K562 (cell line): ENCODE measurements at regions not wholly inside any gene's neighbourhood (a gene's known extent, or its start where the extent isn't known, plus 50 kb on each side); places are given as distances from the start of the nearest gene placed in this dataset.

Source experiments
- ATAC-seq: fragments of 200-7000 bp; cut with Tn5 transposase; 3 replicates; pipeline ENCODE4 v1.9.1; 2020; ENCODE audit warnings: moderate library complexity
- BruUV-seq: library from RNA; stranded (reverse); fragments of 400-500 nt; replicated peaks from 2 replicates; lab custom pipeline; 2021; lab: Mats Ljungman, UMichigan
- CTCF ChIA-PET: fragments of 300-600 bp; formaldehyde crosslinking; extraction: SDS; loops from one replicate; lab custom pipeline; 2021; ENCODE audit warnings: low intra/inter-chr PET ratio; lab: Yijun Ruan, JAX
- POLR2A ChIA-PET: fragments of 300-600, 350-650 bp; sonication (Branson Sonifier 250); formaldehyde crosslinking; extraction: SDS; loops from one replicate; lab custom pipeline; 2021; ENCODE audit warnings: antibody characterized with exemption, inconsistent platforms; lab: Yijun Ruan, JAX
- DNase-seq, 4 experiments: peaks; one replicate each; pipeline versions ENCODE4 v3.0.0 to v3.0.0-alpha.2; 2011 to 2018; ENCODE audit warnings: low spot score in 3 of 4, mixed read lengths in 3 of 4; ENCODE audit errors: extremely low read depth in 1 of 4
- FAIRE-seq: peaks from 2 replicates; lab custom pipeline; 2011; peaks lifted over from hg19 to GRCh38; lab: Jason Lieb, UNC
- H2AFZ ChIP-seq: 2 replicates; pipeline ENCODE4 v1.6.0; 2011; ENCODE audit warnings: low read depth, low read length, control low read depth, inconsistent platforms
- H3K27ac ChIP-seq: fragments of 200-600 bp; 3 replicates; pipeline ENCODE4 v1.8.0; 2011; ENCODE audit warnings: low read depth, mild to moderate bottlenecking, control low read depth, inconsistent platforms, low read length, moderate library complexity, mixed read lengths; ENCODE audit errors: extremely low read depth
- H3K27me3 ChIP-seq, 2 experiments: fragments of 300-600 bp in 1 of 2; 2 replicates in 1 of 2; 3 replicates in 1 of 2; pipeline versions ENCODE4 v1.6.0 to v1.8.0; 2011; ENCODE audit warnings: inconsistent platforms in 2 of 2, low read length in 2 of 2, mild to moderate bottlenecking in 1 of 2, mixed read lengths in 1 of 2, moderate library complexity in 1 of 2; ENCODE audit not compliant: control insufficient read depth in 2 of 2, insufficient read depth in 2 of 2
- H3K36me3 ChIP-seq: fragments of 300-600 bp; 3 replicates; pipeline ENCODE4 v1.8.0; 2011; ENCODE audit warnings: mild to moderate bottlenecking, low read length, inconsistent platforms; ENCODE audit not compliant: control insufficient read depth, insufficient read depth
- H3K4me1 ChIP-seq, 2 experiments: fragments of 200-600 bp in 1 of 2; replicated peaks in 1 of 2; 2 replicates in 1 of 2; 3 replicates in 1 of 2; pipeline versions ENCODE4 v1.5.1 to v1.8.0; 2011; ENCODE audit warnings: inconsistent platforms in 2 of 2, low read length in 2 of 2, mild to moderate bottlenecking in 1 of 2, mixed read lengths in 1 of 2, moderate library complexity in 1 of 2; ENCODE audit not compliant: control insufficient read depth in 2 of 2, insufficient read depth in 2 of 2
- H3K4me2 ChIP-seq: 2 replicates; pipeline ENCODE4 v1.6.1; 2011; ENCODE audit warnings: low read length, control low read depth, inconsistent platforms, mixed read lengths; ENCODE audit not compliant: insufficient read depth
- H3K4me3 ChIP-seq: fragments of 200-600 bp; sonication (generic), shearing (Covaris generic); 2 replicates; pipeline ENCODE4 v1.5.1; 2016; ENCODE audit warnings: control low read depth, inconsistent platforms
- H3K79me2 ChIP-seq: fragments of 200-600 bp; 3 replicates; pipeline ENCODE4 v1.8.0; 2011; ENCODE audit warnings: low read length, inconsistent platforms; ENCODE audit not compliant: control insufficient read depth, insufficient read depth
- H3K9ac ChIP-seq, 2 experiments: 2 replicates each; pipeline versions ENCODE4 v1.6.0 to v1.6.1; 2011; ENCODE audit warnings: low read depth in 2 of 2, low read length in 2 of 2, control low read depth in 1 of 2, inconsistent platforms in 1 of 2, mild to moderate bottlenecking in 1 of 2, mixed read lengths in 1 of 2; ENCODE audit not compliant: insufficient read depth in 1 of 2
- H3K9me1 ChIP-seq: one replicate; pipeline ENCODE4 v1.6.0; 2011; ENCODE audit warnings: inconsistent platforms, mild to moderate bottlenecking, low read length, moderate library complexity; ENCODE audit not compliant: control insufficient read depth, insufficient read depth
- H3K9me3 ChIP-seq: replicated peaks from 2 replicates; pipeline ENCODE4 v1.5.1; 2011; ENCODE audit warnings: low read depth, low read length, inconsistent platforms; ENCODE audit not compliant: control insufficient read depth, insufficient read depth
- H4K20me1 ChIP-seq: replicated peaks from 2 replicates; pipeline ENCODE4 v1.6.1; 2011; ENCODE audit warnings: low read length, inconsistent platforms, mixed read lengths; ENCODE audit not compliant: control insufficient read depth, insufficient read depth
- CBFB ChIP-seq: sonication (generic); formaldehyde crosslinking; IDR thresholded peaks from 2 replicates; pipeline ENCODE4 v1.4.0; 2020; ENCODE audit warnings: mild to moderate bottlenecking, missing genetic modification reagents
- CHD2 ChIP-seq: IDR thresholded peaks from 2 replicates; pipeline ENCODE4 v1.6.1; 2011; ENCODE audit warnings: low read depth, low read length
- E2F3 ChIP-seq: fragments of 250-450 bp; sonication (Bioruptor Pico); IDR thresholded peaks from 2 replicates; pipeline ENCODE4 v1.4.0; 2020; ENCODE audit warnings: mild to moderate bottlenecking
- HDAC1 ChIP-seq, 2 experiments: fragments of 450-650 bp; IDR thresholded peaks; 2 replicates each; pipeline ENCODE4 v1.6.1; 2016 to 2017; ENCODE audit warnings: inconsistent platforms in 1 of 2, mild to moderate bottlenecking in 1 of 2, moderate library complexity in 1 of 2
- JUNB ChIP-seq: fragments of 450-650 bp; formaldehyde crosslinking; conservative IDR thresholded peaks from 2 replicates; pipeline ENCODE4 v1.4.0; 2020; ENCODE audit warnings: mild to moderate bottlenecking
- PHF20 ChIP-seq: fragments of 450-650 bp; IDR thresholded peaks from 2 replicates; pipeline ENCODE4 v1.6.1; 2018; ENCODE audit not compliant: partially characterized antibody
- POLR2B ChIP-seq: fragments of 450-650 bp; IDR thresholded peaks from 2 replicates; pipeline ENCODE4 v1.6.1; 2018; ENCODE audit warnings: low read depth; ENCODE audit not compliant: partially characterized antibody
- RBM25 ChIP-seq: fragments of 200-400 bp; formaldehyde crosslinking; IDR thresholded peaks from 2 replicates; pipeline ENCODE4 v1.6.1; 2018; ENCODE audit warnings: low read length, low read depth, moderate library complexity; ENCODE audit not compliant: severe bottlenecking
- RUNX1 ChIP-seq: sonication (generic); IDR thresholded peaks from 2 replicates; pipeline ENCODE4 v1.6.1; 2016; ENCODE audit warnings: antibody characterized with exemption, low read depth
- THRAP3 ChIP-seq: fragments of 450-650 bp; IDR thresholded peaks from 2 replicates; pipeline ENCODE4 v1.6.1; 2016; ENCODE audit warnings: mild to moderate bottlenecking, inconsistent platforms, borderline replicate concordance
- ZNF140 ChIP-seq: fragments of 250-450 bp; sonication (Bioruptor Pico); IDR thresholded peaks from 2 replicates; pipeline ENCODE4 v1.8.0; 2021; ENCODE audit warnings: moderate library complexity, mild to moderate bottlenecking, inconsistent platforms
- ZNF699 ChIP-seq: fragments of 250-450 bp; sonication (Bioruptor Pico); IDR thresholded peaks from 2 replicates; pipeline ENCODE4 v1.8.0; 2021; ENCODE audit warnings: mild to moderate bottlenecking, moderate library complexity; ENCODE audit not compliant: insufficient replicate concordance
- WGBS: fragments of 100-300 bp; shearing (Covaris generic); methylation state at CpG from one replicate; pipeline ENCODE4 v1.1.6; 2016; ENCODE audit warnings: low coverage, mixed read lengths; ENCODE audit not compliant: insufficient coverage; ENCODE audit errors: missing lambda C conversion rate; 5-methylcytosine and 5-hydroxymethylcytosine counted together
- in situ Hi-C: fragments of 300-500 bp; cut with MboI; formaldehyde crosslinking; loops from 4 replicates; pipeline ENCODE4 v1.15.0; 2018; ENCODE audit warnings: inconsistent platforms, mixed read lengths
- intact Hi-C: fragments of 100-400 bp; cut with micrococcal nuclease; formaldehyde crosslinking; loops from 2 replicates; pipeline ENCODE4 v1.14.2; 2022
- TF ChIP-seq, protein P1 (sequence below), 2 experiments: IDR thresholded peaks in 1 of 2; conservative IDR thresholded peaks in 1 of 2; 2 replicates each; pipeline ENCODE4 v1.6.1; 2016; ENCODE audit warnings: low read depth in 2 of 2, mild to moderate bottlenecking in 1 of 2, missing compliant biosample characterization in 1 of 2, missing genetic modification characterization in 1 of 2, moderate library complexity in 1 of 2
- TF ChIP-seq, protein P2 (sequence below), 3 experiments: IDR thresholded peaks in 2 of 3; conservative IDR thresholded peaks in 1 of 3; 2 replicates each; pipeline ENCODE4 v1.5.1; 2011 to 2012; ENCODE audit warnings: low read length in 3 of 3, mild to moderate bottlenecking in 3 of 3, control low read depth in 2 of 3, improper control_type of control experiment in 1 of 3, inconsistent platforms in 1 of 3, low read depth in 1 of 3, mixed read lengths in 1 of 3, moderate library complexity in 1 of 3; ENCODE audit not compliant: insufficient read depth in 2 of 3
- TF ChIP-seq, protein P3 (sequence below): IDR thresholded peaks from 2 replicates; pipeline ENCODE4 v1.6.1; 2012; ENCODE audit warnings: low read depth, low read length, improper control_type of control experiment, borderline replicate concordance

DNA sequence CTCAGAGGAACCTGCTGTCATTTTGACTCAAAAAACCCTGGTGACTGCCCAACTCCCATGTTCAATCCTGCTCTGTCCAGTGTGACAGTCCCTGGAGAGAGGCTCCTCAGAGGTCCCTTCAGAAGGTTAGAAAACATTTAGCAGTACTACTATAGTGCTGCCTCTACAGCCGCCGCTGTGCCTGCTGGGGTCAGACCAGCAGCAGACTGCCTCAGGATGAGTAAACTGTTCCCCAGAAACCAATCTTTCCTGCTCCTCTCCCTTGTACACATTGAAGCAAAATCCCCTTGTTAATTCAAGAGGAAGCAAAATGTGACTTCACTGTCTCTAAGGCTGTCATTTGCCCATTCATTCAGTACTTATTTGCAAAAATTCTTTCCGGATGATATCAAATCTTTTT, 94.8 kb upstream of the SMARCA2 start:
- CTCF ChIA-PET = no interaction called here
- Histone ChIP-seq H3K27ac (no peak overlapping the region), H2AFZ (no peak overlapping the region), H3K9me1 (no peaks in the 10 kb centered on the region), H3K4me1 (no peaks in the 10 kb centered on the region), H3K9me3 (no peaks in the 10 kb centered on the region), H3K4me3 (no peak overlapping the region), H3K79me2 (no peaks in the 10 kb centered on the region), H4K20me1 (no peaks in the 10 kb centered on the region), H3K36me3 (no peaks in the 10 kb centered on the region), H3K27me3 (peaks cover 0 to 10% of the 10 kb centered on the region in 2 experiments; a peak in 2 of 5 replicates), H3K9ac (no peak overlapping the region), H3K4me2 (no peak overlapping the region)
- POLR2A ChIA-PET = no interaction called here
- no peak for DNase-seq
- ATAC-seq = no peak
- no peak for TF ChIP-seq CBFB (CRISPR knock-in tag)
- TF ChIP-seq THRAP3 = no peak
- no peak for TF ChIP-seq RUNX1
- no peak for TF ChIP-seq ZNF140 (CRISPR knock-in tag)
- TF ChIP-seq, protein P1, sequence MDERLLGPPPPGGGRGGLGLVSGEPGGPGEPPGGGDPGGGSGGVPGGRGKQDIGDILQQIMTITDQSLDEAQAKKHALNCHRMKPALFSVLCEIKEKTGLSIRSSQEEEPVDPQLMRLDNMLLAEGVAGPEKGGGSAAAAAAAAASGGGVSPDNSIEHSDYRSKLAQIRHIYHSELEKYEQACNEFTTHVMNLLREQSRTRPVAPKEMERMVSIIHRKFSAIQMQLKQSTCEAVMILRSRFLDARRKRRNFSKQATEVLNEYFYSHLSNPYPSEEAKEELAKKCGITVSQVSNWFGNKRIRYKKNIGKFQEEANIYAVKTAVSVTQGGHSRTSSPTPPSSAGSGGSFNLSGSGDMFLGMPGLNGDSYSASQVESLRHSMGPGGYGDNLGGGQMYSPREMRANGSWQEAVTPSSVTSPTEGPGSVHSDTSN (CRISPR knock-in tag; IDR thresholded peaks at IDR 0.05; ENCODE audit: low read depth) = no peak
- TF ChIP-seq, protein P1 (tag; conservative IDR thresholded peaks at IDR 0.05; ENCODE audit: low read depth) = no peak
- TF ChIP-seq, protein P2, sequence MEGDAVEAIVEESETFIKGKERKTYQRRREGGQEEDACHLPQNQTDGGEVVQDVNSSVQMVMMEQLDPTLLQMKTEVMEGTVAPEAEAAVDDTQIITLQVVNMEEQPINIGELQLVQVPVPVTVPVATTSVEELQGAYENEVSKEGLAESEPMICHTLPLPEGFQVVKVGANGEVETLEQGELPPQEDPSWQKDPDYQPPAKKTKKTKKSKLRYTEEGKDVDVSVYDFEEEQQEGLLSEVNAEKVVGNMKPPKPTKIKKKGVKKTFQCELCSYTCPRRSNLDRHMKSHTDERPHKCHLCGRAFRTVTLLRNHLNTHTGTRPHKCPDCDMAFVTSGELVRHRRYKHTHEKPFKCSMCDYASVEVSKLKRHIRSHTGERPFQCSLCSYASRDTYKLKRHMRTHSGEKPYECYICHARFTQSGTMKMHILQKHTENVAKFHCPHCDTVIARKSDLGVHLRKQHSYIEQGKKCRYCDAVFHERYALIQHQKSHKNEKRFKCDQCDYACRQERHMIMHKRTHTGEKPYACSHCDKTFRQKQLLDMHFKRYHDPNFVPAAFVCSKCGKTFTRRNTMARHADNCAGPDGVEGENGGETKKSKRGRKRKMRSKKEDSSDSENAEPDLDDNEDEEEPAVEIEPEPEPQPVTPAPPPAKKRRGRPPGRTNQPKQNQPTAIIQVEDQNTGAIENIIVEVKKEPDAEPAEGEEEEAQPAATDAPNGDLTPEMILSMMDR (IDR thresholded peaks at IDR 0.05 in 2 of 3, conservative IDR thresholded peaks at IDR 0.05 in 1 of 3; ENCODE audit: insufficient read depth in 2 of 3, low read depth in 1 of 3, low read length in 3 of 3) = no peak
- no peak for TF ChIP-seq ZNF699 (CRISPR knock-in tag)
- TF ChIP-seq PHF20 = no peak
- no peak for TF ChIP-seq CHD2
- no peak for TF ChIP-seq RBM25
- TF ChIP-seq E2F3 = no peak
- TF ChIP-seq HDAC1 (IDR thresholded peaks at IDR 0.05) = no peak
- no peak for TF ChIP-seq POLR2B
- no peak for TF ChIP-seq JUNB
- TF ChIP-seq, protein P3, sequence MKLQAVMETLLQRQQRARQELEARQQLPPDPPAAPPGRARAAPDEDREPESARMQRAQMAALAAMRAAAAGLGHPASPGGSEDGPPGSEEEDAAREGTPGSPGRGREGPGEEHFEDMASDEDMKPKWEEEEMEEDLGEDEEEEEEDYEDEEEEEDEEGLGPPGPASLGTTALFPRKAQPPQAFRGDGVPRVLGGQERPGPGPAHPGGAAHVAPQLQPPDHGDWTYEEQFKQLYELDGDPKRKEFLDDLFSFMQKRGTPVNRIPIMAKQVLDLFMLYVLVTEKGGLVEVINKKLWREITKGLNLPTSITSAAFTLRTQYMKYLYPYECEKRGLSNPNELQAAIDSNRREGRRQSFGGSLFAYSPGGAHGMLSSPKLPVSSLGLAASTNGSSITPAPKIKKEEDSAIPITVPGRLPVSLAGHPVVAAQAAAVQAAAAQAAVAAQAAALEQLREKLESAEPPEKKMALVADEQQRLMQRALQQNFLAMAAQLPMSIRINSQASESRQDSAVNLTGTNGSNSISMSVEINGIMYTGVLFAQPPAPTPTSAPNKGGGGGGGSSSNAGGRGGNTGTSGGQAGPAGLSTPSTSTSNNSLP = no peak
- intact Hi-C loops = no loop called here
- BruUV-seq = no TSS peak
- in situ Hi-C loops = no loop called here
- 0% methylated on average over 3 of the region's 3 CpGs for WGBS
- no peak for FAIRE-seq
